ENCODE measurements at regions not wholly inside any gene's neighbourhood (a gene's known extent, or its start where the extent isn't known, plus 50 kb on each side); places are given as distances from the start of the nearest gene placed in this dataset.
"Not testable (repeated sequence)": the region's sequence is repeated elsewhere in the genome, so short reads cannot be mapped to it uniquely, and the experiment has no call there.

DNA sequence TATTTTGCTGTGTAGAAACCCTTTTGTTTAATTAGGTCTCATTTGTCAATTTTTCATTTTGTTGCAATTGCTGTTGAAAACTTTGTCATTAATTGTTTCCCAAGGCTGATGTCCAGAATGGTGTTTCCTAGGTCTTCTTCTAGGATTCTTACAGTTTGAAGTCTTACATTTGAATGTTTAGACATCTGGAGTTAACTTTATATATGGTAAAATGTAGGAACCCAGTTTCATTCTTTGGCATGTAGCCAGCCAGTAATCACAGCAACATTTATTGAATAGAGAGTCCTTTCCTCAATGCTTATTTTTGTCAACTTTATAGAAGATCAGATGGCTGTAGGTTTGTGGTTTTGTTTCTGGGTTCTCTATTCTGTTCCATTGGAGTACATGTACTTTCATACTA, 1290.8 kb upstream of the CDH9 start:
- DNase-seq, result peak; percentile 74

DNA sequence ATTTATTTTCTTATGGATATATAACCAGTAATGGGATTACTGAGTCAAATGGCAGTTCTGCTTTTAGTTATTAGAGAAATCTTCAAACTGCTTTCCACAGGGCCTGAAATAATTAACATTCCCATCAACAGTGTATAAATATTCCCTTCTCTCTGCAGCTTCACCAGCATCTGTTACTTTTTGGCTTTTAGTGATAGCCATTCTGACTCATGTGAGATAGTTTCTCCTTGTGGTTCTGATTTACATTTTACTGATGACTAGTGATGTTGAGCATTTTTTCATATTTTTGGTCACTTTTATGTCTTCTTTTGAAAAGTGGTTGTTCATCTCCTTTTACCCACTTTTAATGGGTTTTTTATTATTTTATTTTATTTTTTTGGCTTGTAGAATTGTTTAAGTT, 1290.3 kb upstream of the CDH9 start:
- DNase-seq, result peak; percentile 97

DNA sequence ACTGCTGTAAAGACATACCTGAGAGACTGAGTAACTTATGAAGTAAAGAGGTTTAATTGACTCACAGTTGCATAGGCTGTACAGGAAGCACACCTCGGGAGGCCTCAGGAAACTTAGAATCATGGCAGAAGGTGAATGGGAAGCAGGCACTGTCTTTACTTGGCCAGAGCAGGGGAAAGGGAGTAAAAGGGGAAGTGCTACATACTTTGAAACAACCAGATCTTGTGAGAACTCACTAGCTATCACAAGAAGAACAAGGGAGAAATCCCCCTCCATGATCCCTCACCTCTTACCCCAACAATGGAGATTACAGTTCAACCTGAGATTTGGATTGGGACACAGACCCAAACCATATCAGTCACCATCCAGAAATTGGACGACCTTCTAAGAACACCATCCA, 1285.8 kb upstream of the CDH9 start:
- DNase-seq, result no peak

DNA sequence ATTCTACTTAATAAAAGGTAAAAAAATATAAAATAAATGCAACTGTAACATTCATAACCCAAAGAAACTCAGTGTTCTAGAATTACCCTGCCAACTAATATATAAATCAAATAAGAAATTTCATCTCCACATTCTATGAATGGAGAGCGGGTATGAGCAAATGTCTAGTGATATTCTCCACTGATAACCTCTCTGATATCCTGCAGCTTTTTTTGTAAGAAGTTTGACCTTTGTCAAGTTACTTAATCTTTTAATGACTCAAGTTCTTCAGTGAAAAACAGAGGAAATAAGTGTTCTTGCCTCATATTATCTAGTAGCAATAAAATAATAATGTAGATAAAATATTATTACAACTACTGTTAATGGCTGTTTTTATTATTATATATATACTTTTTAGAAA, 1275.6 kb upstream of the CDH9 start:
- no peak for DNase-seq

DNA sequence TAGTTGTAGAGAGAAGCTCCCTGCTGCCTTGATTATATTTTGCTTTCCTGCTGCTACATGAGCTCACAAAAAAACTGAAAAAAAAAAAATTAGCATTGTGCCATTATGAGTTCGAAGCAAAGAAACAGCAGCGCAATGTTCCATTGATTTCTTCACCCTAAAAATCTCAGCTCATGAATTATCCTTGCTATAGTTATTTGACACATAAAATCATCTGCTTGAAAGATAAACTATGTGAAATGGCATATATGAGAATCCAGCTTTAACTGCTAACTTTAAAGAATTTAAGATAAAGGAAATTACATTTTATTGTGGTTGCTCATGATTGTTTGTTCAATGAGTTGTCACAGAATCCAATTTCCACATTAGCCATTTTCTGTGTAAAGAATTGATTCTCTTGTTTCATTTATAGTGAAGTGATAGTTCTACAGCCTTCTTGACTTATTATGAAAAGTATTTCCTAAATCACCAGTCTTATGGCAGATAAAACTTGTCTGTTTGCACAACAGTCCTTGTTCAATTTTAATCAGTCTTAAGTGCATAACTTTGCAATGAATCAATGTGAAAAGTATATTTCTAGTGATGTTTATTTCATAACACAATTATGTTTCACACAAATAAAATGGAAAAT, 1275.0 kb upstream of the CDH9 start:
- peak; percentile 69 for DNase-seq

DNA sequence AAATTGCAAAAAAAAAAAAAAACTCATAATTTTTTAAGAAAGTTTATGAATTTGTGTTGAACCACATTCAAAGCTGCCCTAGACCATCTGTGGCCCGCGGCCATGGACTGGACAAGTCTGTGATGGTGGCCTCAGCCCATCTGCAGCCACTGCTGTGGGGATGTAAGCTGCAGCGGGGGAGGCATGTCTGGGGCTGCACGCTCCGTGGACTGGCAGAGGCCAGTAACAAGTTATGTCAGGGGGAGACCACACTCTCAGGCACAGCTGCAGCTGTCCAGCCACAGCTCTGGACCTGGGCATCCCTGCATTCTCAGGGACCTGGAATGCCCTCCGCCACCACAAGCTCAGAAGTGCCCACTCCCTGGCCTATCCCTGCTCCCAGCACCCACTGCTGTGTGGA, 1272.3 kb upstream of the CDH9 start:
- DNase-seq, result no peak

DNA sequence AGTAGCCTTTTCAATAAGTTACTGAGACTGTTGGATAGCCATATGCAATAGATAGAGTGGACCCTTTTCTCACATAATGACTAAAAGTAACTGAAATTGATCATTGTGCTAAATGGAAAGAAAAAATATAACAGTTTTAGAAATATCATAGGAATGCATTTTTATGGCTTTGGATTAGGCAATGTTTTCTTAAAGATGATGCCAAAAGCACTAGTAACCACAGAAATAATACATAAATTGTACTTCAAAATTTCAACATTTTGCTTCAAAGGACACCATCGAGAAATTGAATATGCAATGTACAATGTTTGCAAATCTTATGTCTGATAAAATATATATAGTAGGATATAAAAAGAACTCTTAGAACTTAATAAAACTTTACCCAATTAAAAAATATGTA, 1267.5 kb upstream of the CDH9 start:
- DNase-seq, result peak; percentile 35

DNA sequence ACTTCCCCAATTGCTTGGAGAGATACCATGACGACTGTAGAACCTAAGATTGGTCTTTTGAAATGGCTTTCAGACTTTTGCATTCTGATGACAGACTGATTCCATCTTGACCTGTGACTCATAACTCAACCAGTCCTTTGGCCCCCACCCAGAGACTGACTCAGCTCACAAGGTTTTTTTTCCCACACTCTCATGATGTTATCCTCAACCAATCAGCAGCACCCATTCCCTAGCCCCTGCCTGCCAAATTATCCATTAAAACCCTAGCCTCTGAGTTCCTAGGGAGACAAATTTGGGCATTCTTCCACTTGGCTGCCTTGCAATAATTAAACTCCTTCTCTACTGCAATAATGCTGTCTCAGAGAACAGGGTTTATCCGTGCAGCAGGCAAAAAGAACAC, 1263.3 kb upstream of the CDH9 start:
- DNase-seq, result peak; percentile 91

DNA sequence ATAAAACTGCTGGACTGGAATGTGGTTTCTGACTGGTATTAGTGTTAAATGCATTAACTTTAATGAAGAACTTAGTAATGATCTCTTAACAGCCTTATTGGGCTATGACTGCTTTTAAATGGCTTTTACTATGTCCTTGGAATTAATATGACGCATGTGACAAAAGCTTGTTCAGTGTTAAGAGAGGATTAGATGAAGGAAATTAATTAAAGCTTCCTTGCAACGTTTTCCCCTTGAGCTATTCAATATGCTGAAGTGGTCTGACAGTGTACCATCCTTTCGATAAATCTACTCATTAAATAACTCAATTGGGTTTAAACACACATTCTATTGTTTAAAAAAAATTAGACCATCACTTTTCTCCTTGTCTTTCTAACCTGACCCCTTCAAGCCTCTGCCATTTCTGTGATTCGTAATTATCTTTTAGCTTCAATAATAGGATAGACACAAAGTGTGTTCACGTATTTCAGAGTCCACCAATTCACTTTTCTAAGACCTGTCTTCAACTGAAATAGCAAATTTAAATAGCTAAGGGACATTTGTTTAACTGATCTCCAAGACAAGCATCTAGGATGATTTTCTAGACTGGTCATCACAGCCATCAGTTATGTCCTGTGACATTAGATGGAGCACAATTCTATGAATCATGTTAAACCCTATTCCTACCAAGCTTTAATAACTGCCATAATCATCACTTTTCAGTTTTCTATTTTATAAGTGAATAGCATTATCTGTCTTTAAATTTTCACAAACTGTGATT, 1258.0 kb upstream of the CDH9 start:
- no peak for DNase-seq

DNA sequence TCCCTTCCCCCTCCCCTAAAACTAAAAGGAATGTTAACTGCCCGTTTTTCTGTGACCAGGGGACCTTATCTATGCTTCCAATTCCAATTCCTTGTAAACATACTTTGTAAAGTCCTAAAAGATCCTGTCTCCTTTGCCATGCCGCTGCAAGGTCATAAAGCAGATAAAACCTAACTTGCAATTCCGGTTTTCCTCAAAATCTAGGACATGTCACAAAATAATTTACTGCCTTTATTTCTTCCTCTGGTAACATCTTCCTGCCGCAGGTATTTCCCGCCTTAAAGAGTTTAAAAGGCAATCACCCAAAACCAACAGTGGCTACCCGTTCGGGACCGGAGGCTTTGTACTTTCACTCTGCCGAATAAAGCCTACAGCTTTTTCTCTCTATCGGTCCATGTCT, 1248.6 kb upstream of the CDH9 start:
- DNase-seq, result not testable (repeated sequence)

DNA sequence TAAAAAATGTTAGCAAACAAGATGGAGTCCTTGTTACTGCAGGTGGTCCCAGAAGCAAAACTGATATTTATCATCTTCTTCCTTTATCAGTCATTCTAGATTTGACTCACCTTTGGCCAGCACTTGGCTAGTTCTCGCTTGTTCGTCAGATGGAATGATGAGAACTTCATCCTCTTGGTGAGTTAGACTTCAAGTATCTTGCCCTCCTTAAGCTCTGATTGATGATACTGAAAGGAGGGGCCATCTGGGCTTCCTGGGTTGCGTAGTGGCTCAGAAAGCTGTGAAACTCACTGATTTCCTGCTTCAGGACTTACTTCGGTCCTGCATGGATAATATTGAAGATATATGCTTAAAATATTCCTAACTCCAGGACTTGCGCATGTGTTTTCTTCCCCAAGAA, 1248.2 kb upstream of the CDH9 start:
- DNase-seq, result peak; percentile 13

DNA sequence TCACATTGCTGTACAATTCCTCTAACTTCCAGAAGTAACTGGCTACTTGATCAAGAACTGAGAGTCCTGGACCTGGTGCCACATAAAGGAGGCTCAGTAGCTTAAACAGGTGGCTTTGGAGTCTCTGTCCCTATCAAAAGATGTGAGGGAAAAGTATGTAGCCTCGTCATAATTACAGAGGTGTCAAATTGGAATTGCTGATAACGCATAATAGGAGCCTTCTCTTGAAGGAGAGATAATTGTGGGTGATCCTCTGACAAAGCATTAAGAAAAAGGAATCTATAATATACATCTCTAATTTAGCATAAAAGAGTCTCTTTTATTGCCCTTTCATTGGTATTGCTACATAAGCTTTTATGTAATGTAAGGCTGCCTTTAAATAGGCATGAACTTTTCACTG, 1246.4 kb upstream of the CDH9 start:
- DNase-seq, result no peak

DNA sequence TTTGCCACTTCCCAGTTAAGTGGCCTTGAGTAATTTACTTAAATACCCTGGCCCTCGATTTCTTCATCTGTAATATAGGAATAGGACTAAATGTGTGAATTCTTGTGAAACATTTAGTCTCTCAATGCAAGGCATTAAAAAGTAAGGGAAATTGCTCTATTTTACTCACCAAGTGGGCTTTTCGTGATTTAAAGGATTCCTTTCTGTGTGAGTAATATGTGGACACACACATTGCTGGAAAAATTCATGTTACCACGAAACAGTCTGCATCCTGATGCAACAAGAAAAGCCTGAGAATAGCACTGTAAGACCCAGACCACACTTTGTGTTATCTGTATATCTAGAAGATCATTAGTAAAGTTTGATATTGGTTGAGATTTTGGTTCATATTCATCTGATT, 1243.0 kb upstream of the CDH9 start:
- peak; percentile 92 for DNase-seq

DNA sequence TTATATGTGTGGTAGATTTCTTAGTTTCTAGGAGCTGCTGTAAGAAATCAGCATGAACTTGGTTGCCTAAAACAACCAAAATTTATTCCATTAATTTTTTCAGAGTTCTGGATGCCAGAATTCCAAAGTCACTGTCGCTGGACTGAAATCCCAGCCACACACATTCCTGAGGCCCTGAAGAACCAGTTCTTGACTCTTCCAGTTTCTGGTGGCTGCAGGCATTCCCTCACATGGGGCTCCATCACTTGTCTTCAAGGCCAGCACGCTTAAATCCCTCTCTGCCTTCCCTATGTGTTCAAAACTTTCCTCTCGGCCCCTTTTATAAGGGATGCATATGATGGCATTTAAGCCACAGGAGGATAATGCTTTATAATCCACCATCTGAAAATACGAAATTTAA, 1237.5 kb upstream of the CDH9 start:
- peak; percentile 11 for DNase-seq

DNA sequence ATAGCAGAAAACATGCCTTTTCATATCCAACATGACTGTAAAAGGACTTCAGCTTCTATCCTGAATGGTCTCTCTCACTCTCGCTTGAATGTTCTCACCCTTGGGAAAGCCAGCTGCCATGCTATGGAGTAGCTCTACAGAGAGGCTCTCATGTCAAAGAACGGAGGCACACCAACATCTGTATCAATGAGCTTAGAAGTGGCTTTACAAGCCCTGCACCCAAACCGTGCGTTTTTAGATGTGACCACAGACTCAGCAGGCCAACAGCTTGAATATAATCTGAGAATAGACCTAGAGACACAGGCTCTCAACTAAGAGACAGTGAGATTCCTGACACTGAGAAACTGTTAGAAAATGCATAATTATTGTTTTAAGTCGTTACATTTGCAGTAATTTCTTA, 1231.6 kb upstream of the CDH9 start:
- DNase-seq, result no peak

DNA sequence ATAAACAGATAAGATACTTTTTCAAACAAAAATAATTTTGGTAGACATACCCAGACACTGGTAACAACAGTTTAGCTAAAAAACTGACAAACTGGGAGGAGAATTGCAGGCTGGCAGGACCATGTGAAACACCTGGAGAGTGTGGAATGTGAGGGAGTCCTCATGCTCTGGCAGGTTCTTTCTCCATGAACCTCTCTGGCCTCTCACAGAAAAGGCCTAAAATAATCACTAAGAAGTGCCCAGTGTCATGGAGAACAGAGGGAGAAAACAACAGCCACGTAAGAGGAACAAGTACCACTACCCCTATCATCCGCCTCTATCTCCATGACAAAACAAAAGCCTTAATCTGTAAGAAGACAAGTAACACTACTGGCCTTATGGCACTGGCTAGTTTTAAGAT, 1227.5 kb upstream of the CDH9 start:
- DNase-seq, result no peak

DNA sequence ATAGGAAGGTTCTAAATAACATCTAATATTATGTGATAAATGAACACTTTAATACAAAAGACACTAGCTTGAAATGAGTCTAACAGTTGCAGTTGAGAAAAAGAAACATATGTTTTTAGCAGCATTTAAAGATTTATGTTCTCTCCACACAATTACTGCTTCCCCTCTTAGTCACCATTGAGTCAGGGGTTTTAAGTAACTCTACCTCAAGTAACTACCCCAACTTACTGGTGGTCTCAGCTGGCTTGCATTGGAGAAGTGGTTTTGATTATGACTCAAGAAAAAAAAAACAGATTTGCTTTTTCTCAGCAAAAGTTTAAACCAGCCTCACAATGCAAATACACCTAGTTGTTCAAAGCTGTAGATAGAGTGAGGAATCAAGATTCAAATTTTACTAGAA, 1216.5 kb upstream of the CDH9 start:
- DNase-seq, result peak; percentile 97

DNA sequence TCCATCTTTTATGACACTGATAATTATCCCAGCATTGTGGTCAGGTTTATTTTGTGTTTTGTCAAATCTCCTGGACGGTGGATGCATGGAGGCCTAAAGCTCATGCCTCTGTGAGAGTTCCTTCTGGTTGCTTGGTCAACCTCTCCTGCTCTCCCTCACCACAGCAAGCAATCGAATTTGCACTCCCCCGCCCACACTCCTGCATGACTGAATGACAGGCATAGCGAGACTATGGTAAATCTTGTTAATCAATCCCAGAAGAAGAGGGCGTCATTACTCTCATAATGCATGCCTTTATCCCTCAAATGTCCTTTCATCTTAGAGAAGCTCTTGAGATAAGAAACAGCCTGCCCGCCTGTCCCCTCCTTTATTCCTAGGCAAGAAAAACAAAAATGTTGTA, 1215.0 kb upstream of the CDH9 start:
- DNase-seq, result peak; percentile 77

DNA sequence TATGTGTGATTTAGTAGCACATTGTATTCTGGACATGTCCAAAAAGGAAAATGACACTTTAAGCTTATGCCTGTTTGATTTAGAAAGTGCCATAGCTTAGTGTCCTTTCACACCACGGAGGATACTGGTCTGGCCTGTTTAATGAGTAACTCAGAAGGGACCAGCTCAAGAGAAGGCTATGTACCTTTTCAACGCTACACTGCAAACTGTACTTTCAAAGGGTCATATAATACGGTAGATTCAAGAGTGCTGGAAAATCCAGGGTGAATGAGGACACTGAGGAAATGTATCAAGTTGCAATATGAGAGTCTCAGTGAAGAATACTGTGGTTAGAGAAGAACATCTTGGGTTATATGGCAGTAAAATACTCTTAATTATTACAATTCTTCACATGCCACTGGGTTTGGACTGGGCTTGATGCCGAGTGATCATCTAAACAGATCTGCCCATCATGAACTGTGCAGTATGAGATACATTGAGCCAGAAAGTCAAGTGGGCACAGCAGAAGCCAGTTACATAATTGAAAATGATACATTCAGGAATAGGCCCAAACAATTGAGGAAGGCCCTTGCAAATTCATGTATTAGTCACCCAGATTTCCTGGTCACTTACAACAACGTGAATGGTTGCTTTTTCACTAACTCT, 1211.5 kb upstream of the CDH9 start:
- DNase-seq, result peak; percentile 5

DNA sequence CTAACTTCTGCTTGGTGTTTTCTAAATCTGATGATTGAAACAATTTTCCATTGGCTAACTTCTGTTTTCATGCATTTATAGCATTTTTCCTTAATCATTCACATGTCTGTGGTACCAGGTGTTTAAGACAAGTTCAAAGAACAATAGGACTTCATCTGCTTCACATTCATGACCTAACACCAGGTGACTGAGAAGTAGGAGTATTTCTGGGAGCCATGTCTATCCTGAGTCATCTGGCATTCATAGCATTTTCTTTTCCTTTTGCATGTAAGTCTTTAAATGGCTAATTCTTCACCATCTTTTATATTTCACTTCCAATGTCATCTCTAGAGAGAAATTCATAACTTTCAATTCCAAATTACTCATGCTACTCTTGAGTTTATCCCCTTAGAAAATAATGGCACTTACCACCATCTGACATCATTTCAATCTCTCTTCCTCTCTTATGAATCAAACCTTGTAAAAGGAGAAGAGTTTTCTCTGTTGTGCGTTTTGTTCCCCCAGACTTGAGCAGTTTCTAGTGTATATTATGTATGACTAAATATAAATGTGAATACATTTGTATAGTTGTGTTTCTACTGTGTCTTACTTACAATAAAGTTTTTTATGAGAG, 1196.1 kb upstream of the CDH9 start:
- DNase-seq, result peak; percentile 9

DNA sequence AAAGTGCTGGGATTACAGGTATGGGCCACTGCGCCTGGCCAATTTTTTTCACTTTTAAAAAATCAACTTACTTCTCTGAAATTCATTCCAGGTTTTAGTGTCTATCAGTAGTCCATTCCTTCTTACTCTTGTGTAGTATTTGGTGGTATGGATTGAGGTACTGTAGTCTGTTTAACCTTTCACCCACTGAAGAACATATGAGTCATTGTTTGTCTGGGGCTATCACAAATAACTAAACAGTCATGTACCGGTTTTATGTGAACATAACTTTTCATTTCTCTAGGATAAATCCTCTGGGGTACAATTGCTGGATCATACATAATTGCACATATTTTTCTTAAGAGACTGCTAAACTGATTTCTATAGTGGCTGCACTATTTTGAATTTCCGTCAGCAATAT, 1188.0 kb upstream of the CDH9 start:
- no peak for DNase-seq

DNA sequence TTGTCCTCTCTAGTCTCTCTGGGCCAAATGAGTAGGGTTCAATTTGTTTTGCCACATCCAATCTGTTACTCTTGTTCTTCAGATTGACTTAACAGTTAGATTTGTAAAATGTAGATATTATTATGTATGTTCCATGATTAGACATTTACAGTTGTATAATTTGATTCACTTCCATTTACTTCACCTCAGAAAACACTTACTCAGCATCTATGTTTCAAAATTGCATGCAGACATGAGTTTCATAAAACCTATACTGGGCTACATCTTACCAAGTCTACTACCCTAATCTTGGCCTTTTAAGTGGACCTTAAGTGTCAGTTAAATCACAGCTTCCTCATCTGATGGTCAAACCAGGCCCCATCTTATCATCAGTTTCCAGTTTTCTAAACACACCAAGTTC, 1181.2 kb upstream of the CDH9 start:
- no peak for DNase-seq

DNA sequence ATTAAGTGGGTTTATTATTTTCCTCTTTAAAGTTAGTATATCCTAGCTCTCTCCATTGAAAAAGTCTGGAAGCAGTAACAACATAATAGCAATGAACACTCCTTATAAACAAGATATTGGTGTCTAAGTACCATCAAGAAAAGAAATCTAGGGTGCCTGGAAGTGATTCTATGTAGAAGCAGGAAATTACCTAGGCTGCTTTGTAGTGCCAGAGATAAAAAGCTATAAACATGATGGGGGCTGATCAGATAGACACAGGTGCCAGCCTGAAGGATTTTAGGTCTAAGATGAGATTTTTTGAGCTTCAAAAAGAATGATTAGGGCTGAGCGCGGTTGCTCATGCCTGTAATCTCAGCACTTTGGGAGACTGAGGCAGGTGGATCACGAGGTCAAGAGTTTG, 1179.3 kb upstream of the CDH9 start:
- DNase-seq, result no peak

DNA sequence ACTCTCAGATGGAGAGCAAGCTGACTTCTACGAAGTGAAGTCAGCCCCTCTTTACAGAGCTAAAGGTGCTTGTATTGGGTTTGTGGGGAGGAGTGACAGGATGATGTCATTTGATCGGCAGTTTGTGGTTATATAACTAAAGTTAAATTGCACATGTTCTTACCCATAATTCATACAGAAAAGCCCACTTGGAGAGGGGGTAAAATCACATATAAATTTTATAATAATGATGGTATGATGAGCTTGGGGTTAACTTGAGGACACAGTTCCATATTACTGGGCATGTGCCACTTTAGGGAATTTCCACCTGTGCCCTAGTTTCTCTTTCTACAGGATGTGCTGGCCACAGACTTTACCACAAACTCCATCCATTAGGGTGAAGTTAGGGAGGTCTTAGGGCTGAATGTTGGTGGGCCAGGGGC, 1178.6 kb upstream of the CDH9 start:
- no peak for DNase-seq
